Keratinocyte (primary cell): ENCODE measurements at regions not wholly inside any gene's neighbourhood (a gene's known extent, or its start where the extent isn't known, plus 50 kb on each side); places are given as distances from the start of the nearest gene placed in this dataset.

Source experiments
- CTCF ChIP-seq, 3 experiments: IDR thresholded peaks in 1 of 3; conservative IDR thresholded peaks in 1 of 3; optimal IDR thresholded peaks in 1 of 3; 2 replicates in 2 of 3; 3 replicates in 1 of 3; pipeline versions ENCODE3 to v1.5.1; 2011; ENCODE audit warnings: low read length in 3 of 3, mild to moderate bottlenecking in 3 of 3, moderate library complexity in 2 of 3, control low read depth in 1 of 3, inconsistent platforms in 1 of 3; ENCODE audit not compliant: insufficient read depth in 2 of 3; ENCODE audit errors: extremely low read depth in 1 of 3
- EZH2 ChIP-seq: IDR thresholded peaks from one replicate; pipeline ENCODE4 v1.6.1; 2012; ENCODE audit warnings: inconsistent platforms, mild to moderate bottlenecking, low read length, moderate library complexity

GRCh38 chr22:48061726-48062125 is 1299.3 kb downstream of the TBC1D22A start:
- TF ChIP-seq CTCF (optimal IDR thresholded peaks at IDR 0.05 in 1 of 3, IDR thresholded peaks at IDR 0.05 in 1 of 3, conservative IDR thresholded peaks at IDR 0.05 in 1 of 3; ENCODE audit: extremely low read depth in 1 of 3, insufficient read depth in 2 of 3, low read length in 3 of 3) (no peak), EZH2 (no peak)
